ENCODE measurements at regions not wholly inside any gene's neighbourhood (a gene's known extent, or its start where the extent isn't known, plus 50 kb on each side); places are given as distances from the start of the nearest gene placed in this dataset.

GRCh38 chr2:183892315-183892941 lies 705.9 kb upstream of the ZNF804A start:
- TF ChIP-seq, protein P1, sequence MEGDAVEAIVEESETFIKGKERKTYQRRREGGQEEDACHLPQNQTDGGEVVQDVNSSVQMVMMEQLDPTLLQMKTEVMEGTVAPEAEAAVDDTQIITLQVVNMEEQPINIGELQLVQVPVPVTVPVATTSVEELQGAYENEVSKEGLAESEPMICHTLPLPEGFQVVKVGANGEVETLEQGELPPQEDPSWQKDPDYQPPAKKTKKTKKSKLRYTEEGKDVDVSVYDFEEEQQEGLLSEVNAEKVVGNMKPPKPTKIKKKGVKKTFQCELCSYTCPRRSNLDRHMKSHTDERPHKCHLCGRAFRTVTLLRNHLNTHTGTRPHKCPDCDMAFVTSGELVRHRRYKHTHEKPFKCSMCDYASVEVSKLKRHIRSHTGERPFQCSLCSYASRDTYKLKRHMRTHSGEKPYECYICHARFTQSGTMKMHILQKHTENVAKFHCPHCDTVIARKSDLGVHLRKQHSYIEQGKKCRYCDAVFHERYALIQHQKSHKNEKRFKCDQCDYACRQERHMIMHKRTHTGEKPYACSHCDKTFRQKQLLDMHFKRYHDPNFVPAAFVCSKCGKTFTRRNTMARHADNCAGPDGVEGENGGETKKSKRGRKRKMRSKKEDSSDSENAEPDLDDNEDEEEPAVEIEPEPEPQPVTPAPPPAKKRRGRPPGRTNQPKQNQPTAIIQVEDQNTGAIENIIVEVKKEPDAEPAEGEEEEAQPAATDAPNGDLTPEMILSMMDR (IDR thresholded peaks at IDR 0.05): no peak
- no peak for TF ChIP-seq POLR2AphosphoS5 (IDR thresholded peaks at IDR 0.05)
